ENCODE measurements at regions not wholly inside any gene's neighbourhood (a gene's known extent, or its start where the extent isn't known, plus 50 kb on each side); places are given as distances from the start of the nearest gene placed in this dataset.

DNA sequence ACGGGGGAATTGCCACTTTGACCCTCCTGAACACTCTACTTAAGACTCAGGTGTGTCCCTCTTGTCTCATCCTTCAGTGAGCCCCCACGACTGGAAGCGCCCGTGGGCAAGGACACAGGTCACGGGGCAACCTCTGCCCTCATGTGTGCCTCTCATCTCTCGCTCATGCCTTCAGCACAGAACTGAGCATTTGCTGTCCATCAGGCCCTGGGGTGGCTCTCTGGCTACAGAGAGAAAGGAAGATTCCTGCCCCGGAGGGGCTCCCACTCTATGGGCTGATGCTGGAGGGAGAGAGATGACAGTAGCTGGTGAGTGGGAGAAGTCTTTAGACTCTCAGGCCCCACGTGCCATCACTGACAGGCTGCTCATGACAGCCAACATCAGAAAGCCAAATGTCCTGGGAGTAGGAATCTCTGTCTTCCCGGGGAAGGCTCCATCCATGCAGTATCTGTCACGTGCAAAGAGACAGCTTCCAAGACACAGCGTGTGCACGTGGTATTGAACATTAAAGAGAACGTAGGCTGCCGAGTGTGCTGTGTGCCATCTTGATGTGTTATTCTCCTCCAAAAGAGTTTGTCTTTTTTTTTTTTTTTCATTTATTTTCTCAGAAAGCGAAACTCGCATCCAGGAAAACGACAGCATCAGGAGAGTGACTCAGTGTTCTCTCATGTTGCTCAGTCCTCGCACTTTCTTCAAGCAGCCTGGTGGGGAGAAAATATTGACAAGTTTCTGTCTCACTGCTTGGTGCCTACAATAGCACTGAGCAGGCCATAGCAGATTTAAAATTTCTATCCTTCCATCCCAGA, 190.5 kb downstream of the GAS1 start:
- Mint-ChIP-seq H3K27ac (no peak overlapping the region), H3K9me3 (no peaks in the 10 kb centered on the region), H3K36me3 (ENCODE audit: insufficient read depth) (no peaks in the 10 kb centered on the region), H3K27me3 (peaks cover 16 to 27% of the 10 kb centered on the region in 2 donors), H3K4me1 (ENCODE audit: low read depth in 2 of 2) (no peaks in the 10 kb centered on the region), H3K4me3 (no peak overlapping the region)
- no peak for ATAC-seq (replicated peaks)
- DNase-seq, result no peak

DNA sequence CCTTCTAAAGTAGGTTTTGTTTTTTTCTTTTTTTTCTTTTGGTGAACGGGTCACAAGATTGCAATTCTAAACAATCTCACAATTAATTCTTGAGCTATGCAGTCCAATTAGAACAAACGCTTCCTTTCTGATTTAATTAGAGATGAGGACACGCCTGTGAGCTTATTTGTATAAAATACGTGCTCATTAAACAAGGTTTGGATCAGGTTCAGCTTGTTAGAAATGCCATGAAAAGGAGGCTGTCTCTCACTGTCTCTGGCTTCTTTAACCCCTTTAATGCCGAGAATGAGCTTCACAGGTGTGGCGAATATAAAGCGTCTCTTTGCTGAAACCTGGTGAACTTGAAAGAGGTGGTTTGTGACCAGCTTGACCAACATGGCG, 191.8 kb downstream of the GAS1 start:
- H3K36me3 Mint-ChIP-seq (ENCODE audit: insufficient read depth), result no peaks in the 10 kb centered on the region
- no peak for ATAC-seq (replicated peaks)
- no peaks in the 10 kb centered on the region for H3K4me1 Mint-ChIP-seq (ENCODE audit: low read depth in 2 of 2)
- no peak overlapping the region for H3K27ac Mint-ChIP-seq
- no peaks in the 10 kb centered on the region for H3K9me3 Mint-ChIP-seq
- H3K4me3 Mint-ChIP-seq, result no peak overlapping the region
- DNase-seq, result no peak
- H3K27me3 Mint-ChIP-seq, result peaks cover 16 to 35% of the 10 kb centered on the region in 2 donors

GRCh38 chr9:86754581-86755560, 192.4 kb downstream of the GAS1 start:
- Mint-ChIP-seq H3K36me3 (ENCODE audit: insufficient read depth) (no peaks in the 10 kb centered on the region), H3K27ac (no peak overlapping the region), H3K9me3 (no peaks in the 10 kb centered on the region), H3K4me3 (no peak overlapping the region), H3K27me3 (peaks cover 16 to 35% of the 10 kb centered on the region in 2 donors), H3K4me1 (ENCODE audit: low read depth in 2 of 2) (no peaks in the 10 kb centered on the region)
- ATAC-seq (replicated peaks) (no peak), DNase-seq (no peak)

DNA sequence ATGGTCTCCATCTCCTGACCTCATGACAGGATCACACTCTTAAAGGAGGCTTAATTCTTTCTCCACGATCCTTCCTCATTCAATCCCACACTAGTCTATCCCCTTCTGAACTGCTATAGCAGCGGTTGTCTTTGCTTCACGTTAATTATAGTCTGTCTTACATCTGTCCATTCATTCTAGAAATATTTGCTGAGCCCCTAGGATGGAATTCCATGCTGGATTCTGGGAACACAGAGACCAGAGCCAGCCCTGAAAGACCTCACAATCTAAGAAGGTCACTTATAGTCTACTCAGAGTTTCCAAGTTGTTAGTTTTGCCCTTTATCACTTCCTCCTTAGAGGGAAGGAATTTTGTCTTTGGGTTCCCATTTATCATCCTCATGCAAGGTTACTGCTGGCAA, 193.5 kb downstream of the GAS1 start:
- H3K4me3 Mint-ChIP-seq, result no peak overlapping the region
- no peak overlapping the region for H3K27ac Mint-ChIP-seq
- H3K27me3 Mint-ChIP-seq, result peaks cover 16 to 38% of the 10 kb centered on the region in 2 donors
- DNase-seq (no peak), ATAC-seq (replicated peaks) (no peak)
- no peaks in the 10 kb centered on the region for H3K4me1 Mint-ChIP-seq (ENCODE audit: low read depth in 2 of 2)
- no peaks in the 10 kb centered on the region for H3K9me3 Mint-ChIP-seq
- H3K36me3 Mint-ChIP-seq (ENCODE audit: insufficient read depth), result no peaks in the 10 kb centered on the region

DNA sequence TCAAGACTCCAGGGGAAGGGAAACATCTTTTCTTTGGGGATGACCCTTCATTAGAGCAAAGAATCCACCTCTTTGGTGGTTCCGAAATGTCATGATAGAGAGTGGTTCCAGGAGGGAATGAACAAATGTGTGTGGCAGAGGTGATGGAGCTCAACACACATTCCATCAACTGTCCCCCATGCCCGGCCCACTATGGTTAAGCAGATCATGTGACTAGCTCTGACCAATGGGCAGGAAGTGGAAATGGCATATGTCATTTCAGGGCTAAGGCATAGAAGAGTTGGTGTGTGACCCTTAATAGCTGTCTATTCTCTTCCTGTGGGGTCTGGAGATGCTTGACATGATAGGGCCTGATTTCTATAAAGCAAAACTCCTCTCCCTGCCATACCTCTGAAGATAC, 194.6 kb downstream of the GAS1 start:
- no peak overlapping the region for H3K4me3 Mint-ChIP-seq
- DNase-seq, result no peak
- H3K9me3 Mint-ChIP-seq, result no peaks in the 10 kb centered on the region
- no peaks in the 10 kb centered on the region for H3K4me1 Mint-ChIP-seq (ENCODE audit: low read depth in 2 of 2)
- peaks cover 22 to 47% of the 10 kb centered on the region in 2 donors for H3K27me3 Mint-ChIP-seq
- no peak overlapping the region for H3K27ac Mint-ChIP-seq
- ATAC-seq (replicated peaks), result no peak
- H3K36me3 Mint-ChIP-seq (ENCODE audit: insufficient read depth), result no peaks in the 10 kb centered on the region

- Mint-ChIP-seq H3K9me3 (no peaks in the 10 kb centered on the region), H3K4me3 (no peak overlapping the region), H3K4me1 (ENCODE audit: low read depth in 2 of 2) (no peaks in the 10 kb centered on the region), H3K27ac (no peak overlapping the region), H3K27me3 (peaks cover 17 to 40% of the 10 kb centered on the region in 2 donors), H3K36me3 (ENCODE audit: insufficient read depth) (no peaks in the 10 kb centered on the region)
- DNase-seq, result no peak
- no peak for ATAC-seq (replicated peaks)
Measured at GRCh38 chr9:86751956-86752355, 195.3 kb downstream of the GAS1 start.

DNA sequence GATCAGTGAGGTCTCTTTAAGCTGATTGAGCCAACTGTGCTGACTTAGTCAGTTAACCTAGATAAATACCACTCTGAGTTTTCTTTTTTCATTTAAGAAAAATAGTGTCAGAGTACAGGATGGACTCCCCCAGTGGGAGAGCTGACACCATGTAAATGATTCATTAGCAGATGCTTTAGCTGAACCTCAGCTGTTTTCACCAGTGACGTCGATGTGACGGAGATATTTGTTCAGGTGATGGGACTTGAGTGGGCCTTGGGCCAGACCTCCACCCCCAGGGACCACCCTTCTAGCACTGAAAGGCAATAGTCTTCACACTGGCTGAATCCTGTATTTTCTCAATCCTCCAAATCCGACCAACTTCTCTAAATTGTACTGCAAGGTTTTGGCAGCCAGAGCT, 196.1 kb downstream of the GAS1 start:
- H3K27ac Mint-ChIP-seq, result no peak overlapping the region
- no peaks in the 10 kb centered on the region for H3K4me1 Mint-ChIP-seq (ENCODE audit: low read depth in 2 of 2)
- ATAC-seq (replicated peaks), result no peak
- no peaks in the 10 kb centered on the region for H3K9me3 Mint-ChIP-seq
- no peak for DNase-seq
- H3K36me3 Mint-ChIP-seq (ENCODE audit: insufficient read depth), result no peaks in the 10 kb centered on the region
- peaks cover 14 to 32% of the 10 kb centered on the region in 2 donors for H3K27me3 Mint-ChIP-seq
- no peak overlapping the region for H3K4me3 Mint-ChIP-seq

GRCh38 chr9:86749894-86750255, 197.4 kb downstream of the GAS1 start:
- Mint-ChIP-seq H3K4me1 (ENCODE audit: low read depth in 2 of 2) (no peaks in the 10 kb centered on the region), H3K27ac (no peak overlapping the region), H3K4me3 (no peak overlapping the region), H3K36me3 (ENCODE audit: insufficient read depth) (no peaks in the 10 kb centered on the region), H3K9me3 (no peaks in the 10 kb centered on the region), H3K27me3 (peaks cover 11 to 26% of the 10 kb centered on the region in 2 donors)
- ATAC-seq (replicated peaks) (no peak), DNase-seq (no peak)

- H3K27ac Mint-ChIP-seq, result no peak overlapping the region
- H3K4me3 Mint-ChIP-seq, result no peak overlapping the region
- DNase-seq, result no peak
- H3K27me3 Mint-ChIP-seq, result peaks cover 11 to 26% of the 10 kb centered on the region in 2 donors
- H3K9me3 Mint-ChIP-seq, result no peaks in the 10 kb centered on the region
- no peak for ATAC-seq (replicated peaks)
- H3K36me3 Mint-ChIP-seq (ENCODE audit: insufficient read depth), result no peaks in the 10 kb centered on the region
- H3K4me1 Mint-ChIP-seq (ENCODE audit: low read depth in 2 of 2), result no peaks in the 10 kb centered on the region
Measured at GRCh38 chr9:86749161-86749893, 198.0 kb downstream of the GAS1 start.

- Mint-ChIP-seq H3K27me3 (peaks cover 13 to 26% of the 10 kb centered on the region in 2 donors), H3K9me3 (no peaks in the 10 kb centered on the region), H3K36me3 (ENCODE audit: insufficient read depth) (no peaks in the 10 kb centered on the region), H3K27ac (no peak overlapping the region), H3K4me3 (no peak overlapping the region), H3K4me1 (ENCODE audit: low read depth in 2 of 2) (no peaks in the 10 kb centered on the region)
- ATAC-seq (replicated peaks) (no peak), DNase-seq (no peak)
Measured at GRCh38 chr9:86747711-86748110, 199.6 kb downstream of the GAS1 start.

- no peaks in the 10 kb centered on the region for H3K4me1 Mint-ChIP-seq (ENCODE audit: low read depth in 2 of 2)
- H3K4me3 Mint-ChIP-seq, result no peak overlapping the region
- DNase-seq, result no peak
- H3K36me3 Mint-ChIP-seq (ENCODE audit: insufficient read depth), result no peaks in the 10 kb centered on the region
- no peak for ATAC-seq (replicated peaks)
- no peak overlapping the region for H3K27ac Mint-ChIP-seq
- no peaks in the 10 kb centered on the region for H3K9me3 Mint-ChIP-seq
- H3K27me3 Mint-ChIP-seq, result peaks cover 20 to 23% of the 10 kb centered on the region in 2 donors
Measured at GRCh38 chr9:86741311-86742208, 205.7 kb downstream of the GAS1 start.

DNA sequence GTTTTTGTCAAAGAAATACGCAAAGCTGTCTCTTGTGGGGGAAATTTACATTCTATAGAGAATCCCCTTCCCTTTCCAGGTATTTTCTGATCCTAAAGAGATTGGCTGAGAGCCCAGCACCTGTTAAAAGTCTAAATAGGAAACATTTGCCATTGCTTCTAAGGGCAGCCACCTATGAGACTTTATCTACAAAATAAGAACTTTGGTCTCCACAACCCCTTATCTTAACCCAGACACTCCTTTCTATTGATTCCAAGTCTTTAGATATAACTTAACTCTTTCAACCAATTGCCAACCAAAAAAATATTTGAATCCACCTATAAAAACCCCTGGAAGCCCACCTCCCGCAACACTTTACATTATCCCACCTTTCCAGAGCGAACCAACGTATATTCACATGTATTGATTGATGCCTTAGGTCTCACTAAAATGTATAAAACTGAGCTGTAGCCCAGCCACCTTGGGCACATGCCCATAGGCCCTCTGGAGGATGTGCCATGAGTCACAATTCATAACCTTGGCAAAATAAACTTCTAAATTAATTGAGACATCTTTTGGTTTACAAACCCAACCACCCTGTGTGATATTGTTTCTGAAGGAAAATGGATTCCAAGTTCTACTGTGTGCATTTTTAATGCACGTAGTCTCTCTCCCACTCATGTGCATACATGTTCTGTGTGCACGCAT, 211.4 kb downstream of the GAS1 start:
- H3K27me3 Mint-ChIP-seq, result peaks cover 15 to 34% of the 10 kb centered on the region in 2 donors
- ATAC-seq (replicated peaks) (no peak), DNase-seq (no peak)
- H3K27ac Mint-ChIP-seq, result no peak overlapping the region
- H3K4me3 Mint-ChIP-seq, result no peak overlapping the region
- no peaks in the 10 kb centered on the region for H3K9me3 Mint-ChIP-seq
- H3K4me1 Mint-ChIP-seq (ENCODE audit: low read depth in 2 of 2), result no peaks in the 10 kb centered on the region
- H3K36me3 Mint-ChIP-seq (ENCODE audit: insufficient read depth), result no peaks in the 10 kb centered on the region

Data from effector memory CD8-positive, alpha-beta T cell (primary cell).